ENCODE measurements at regions not wholly inside any gene's neighbourhood (a gene's known extent, or its start where the extent isn't known, plus 50 kb on each side); places are given as distances from the start of the nearest gene placed in this dataset.
"Not testable (repeated sequence)": the region's sequence is repeated elsewhere in the genome, so short reads cannot be mapped to it uniquely, and the experiment has no call there.

DNA sequence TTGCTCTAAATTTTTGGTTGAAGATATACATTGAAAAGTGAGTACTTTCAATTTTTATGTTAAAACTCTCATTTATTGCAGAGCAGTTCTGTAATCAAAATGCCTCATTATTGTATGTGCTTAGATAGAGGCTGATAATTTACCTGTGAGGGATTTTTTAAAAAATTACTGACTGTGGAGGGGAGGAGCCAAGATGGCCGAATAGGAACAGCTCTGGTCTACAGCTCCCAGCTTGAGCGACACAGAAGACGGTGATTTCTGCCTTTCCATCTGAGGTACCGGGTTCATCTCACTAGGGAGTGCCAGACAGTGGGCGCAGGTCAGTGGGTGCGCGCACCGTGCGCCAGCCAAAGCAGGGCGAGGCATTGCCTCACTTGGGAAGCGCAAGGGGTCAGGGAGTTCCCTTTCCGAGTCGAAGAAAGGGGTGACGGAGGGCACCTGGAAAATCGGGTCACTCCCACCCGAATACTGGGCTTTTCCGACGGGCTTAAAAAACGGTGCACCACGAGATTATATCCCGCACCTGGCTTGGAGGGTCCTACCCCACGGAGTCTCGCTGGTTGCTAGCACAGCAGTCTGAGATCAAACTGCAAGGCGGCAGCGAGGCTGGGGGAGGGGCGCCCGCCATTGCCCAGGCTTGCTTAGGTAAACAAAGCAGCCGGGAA, 89.4 kb downstream of the DDX11 start:
- H3K4me3 ChIP-seq (ENCODE audit: low read depth, low read length): peak overlapping the region; percentile 58
- H3K9me3 ChIP-seq (ENCODE audit: control insufficient read depth, insufficient read depth, low read depth, low read length): not testable (repeated sequence)

DNA sequence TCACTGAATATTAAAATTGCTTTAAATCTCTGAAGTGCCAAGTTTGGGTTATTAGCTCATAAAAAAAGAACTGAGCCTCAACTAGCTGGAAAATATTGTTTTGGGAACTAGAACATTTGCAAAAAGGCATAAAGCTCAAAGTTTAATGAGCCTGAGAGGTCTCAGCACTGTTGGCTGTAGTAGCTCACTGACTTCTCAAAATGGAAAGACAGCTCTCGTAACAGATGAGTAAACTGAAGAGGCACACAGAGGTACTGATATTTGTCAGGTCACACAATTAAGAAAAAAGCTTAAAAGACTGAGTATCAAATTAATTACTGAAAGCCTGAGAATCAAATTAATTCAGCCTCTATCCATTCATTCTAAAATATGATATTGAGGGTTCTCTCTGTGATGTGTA, 100.6 kb downstream of the DDX11 start:
- H3K9ac ChIP-seq (ENCODE audit: low read length); H3K27ac ChIP-seq (ENCODE audit: low read depth, low read length); H3K4me3 ChIP-seq (ENCODE audit: low read depth, low read length): not testable (repeated sequence)

More for the DNA sequence above, 89.4 kb downstream of the DDX11 start:
- H3K27me3 ChIP-seq (ENCODE audit: control insufficient read depth, insufficient read depth, low read length); H3K36me3 ChIP-seq (ENCODE audit: control insufficient read depth, insufficient read depth, low read length); H3K27ac ChIP-seq (ENCODE audit: low read depth, low read length); H3K4me1 ChIP-seq (ENCODE audit: control insufficient read depth, insufficient read depth, low read length): not testable (repeated sequence)
- peak overlapping the region; percentile 72 for H3K9ac ChIP-seq (ENCODE audit: low read length)

DNA sequence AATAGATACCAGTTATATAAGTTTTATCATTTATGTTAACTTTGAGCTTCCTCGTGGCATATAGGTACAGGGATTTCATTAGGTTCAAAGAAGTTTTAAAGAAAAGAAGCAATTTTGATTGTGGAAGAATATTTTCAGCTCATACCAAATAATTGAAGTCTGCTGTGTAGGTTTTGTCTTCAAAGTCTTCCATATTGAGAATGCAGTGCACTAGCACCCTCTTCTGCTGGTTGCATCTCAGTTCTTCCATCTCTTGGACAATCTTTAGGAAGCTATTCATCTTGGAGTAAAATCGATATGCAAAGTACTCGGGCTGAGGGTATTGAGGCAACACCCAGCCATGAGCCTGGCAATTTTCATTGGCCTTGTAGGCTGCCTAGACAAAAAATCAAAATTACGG, 103.9 kb downstream of the DDX11 start:
- H3K9ac ChIP-seq (ENCODE audit: low read length); H3K36me3 ChIP-seq (ENCODE audit: control insufficient read depth, insufficient read depth, low read length); H3K4me1 ChIP-seq (ENCODE audit: control insufficient read depth, insufficient read depth, low read length); H3K27me3 ChIP-seq (ENCODE audit: control insufficient read depth, insufficient read depth, low read length); H3K27ac ChIP-seq (ENCODE audit: low read depth, low read length); H3K9me3 ChIP-seq (ENCODE audit: control insufficient read depth, insufficient read depth, low read depth, low read length); H3K4me3 ChIP-seq (ENCODE audit: low read depth, low read length): not testable (repeated sequence)

More for the DNA sequence above, 100.6 kb downstream of the DDX11 start:
- not testable (repeated sequence) for H3K4me1 ChIP-seq (ENCODE audit: control insufficient read depth, insufficient read depth, low read length); H3K27me3 ChIP-seq (ENCODE audit: control insufficient read depth, insufficient read depth, low read length); H3K36me3 ChIP-seq (ENCODE audit: control insufficient read depth, insufficient read depth, low read length); H3K9me3 ChIP-seq (ENCODE audit: control insufficient read depth, insufficient read depth, low read depth, low read length)

DNA sequence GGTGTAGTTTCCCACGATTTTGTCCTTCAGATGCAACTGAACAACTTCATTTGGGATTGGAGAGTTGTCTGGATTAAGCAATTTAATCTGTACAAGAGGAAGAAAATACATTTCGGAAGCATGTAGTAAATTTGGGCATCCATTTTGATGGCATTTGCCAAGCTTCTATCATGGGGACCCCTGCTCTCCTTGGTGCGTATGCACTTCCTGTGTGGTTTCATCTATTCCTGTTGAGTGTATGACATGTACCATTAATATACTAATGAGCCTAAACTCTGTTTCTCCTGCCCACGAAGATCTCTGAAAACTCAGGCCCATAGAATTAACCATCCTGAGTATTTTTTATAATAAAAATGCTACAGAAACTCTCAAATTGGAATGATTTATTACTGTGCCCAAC, 105.2 kb downstream of the DDX11 start:
- not testable (repeated sequence) for H3K27ac ChIP-seq (ENCODE audit: low read depth, low read length); H3K27me3 ChIP-seq (ENCODE audit: control insufficient read depth, insufficient read depth, low read length); H3K9ac ChIP-seq (ENCODE audit: low read length); H3K4me1 ChIP-seq (ENCODE audit: control insufficient read depth, insufficient read depth, low read length); H3K9me3 ChIP-seq (ENCODE audit: control insufficient read depth, insufficient read depth, low read depth, low read length); H3K36me3 ChIP-seq (ENCODE audit: control insufficient read depth, insufficient read depth, low read length); H3K4me3 ChIP-seq (ENCODE audit: low read depth, low read length)

DNA sequence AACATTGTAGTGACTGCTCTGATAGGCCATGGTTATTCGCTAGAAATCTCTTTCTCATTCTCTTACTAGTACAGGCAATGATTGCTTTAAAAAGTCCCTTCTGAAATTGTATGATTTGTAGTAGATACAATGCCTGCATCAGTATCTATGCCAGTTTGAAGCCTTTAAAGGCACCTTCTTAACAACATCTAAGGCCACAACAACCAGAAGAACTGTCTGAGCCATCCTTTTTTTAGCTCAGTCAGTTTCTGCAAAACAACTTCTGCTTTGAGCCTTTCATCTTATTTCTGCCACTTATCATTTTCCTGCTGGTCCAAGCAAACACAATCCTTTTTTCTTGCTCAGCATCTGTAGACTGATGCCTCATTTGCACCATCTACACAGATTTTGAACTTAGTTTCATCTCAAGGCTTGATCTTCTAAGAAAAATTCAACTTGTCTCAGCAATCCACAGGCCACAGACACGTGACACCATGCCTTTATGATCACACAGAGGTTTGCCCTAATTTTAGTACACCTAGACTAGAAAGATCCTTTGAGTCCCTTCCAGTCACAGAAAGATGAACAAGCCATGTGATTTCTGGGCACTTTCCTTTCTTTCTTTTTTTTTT, 106.1 kb downstream of the DDX11 start:
- not testable (repeated sequence) for H3K4me1 ChIP-seq (ENCODE audit: control insufficient read depth, insufficient read depth, low read length); H3K9me3 ChIP-seq (ENCODE audit: control insufficient read depth, insufficient read depth, low read depth, low read length); H3K9ac ChIP-seq (ENCODE audit: low read length); H3K36me3 ChIP-seq (ENCODE audit: control insufficient read depth, insufficient read depth, low read length); H3K4me3 ChIP-seq (ENCODE audit: low read depth, low read length); H3K27ac ChIP-seq (ENCODE audit: low read depth, low read length); H3K27me3 ChIP-seq (ENCODE audit: control insufficient read depth, insufficient read depth, low read length)

DNA sequence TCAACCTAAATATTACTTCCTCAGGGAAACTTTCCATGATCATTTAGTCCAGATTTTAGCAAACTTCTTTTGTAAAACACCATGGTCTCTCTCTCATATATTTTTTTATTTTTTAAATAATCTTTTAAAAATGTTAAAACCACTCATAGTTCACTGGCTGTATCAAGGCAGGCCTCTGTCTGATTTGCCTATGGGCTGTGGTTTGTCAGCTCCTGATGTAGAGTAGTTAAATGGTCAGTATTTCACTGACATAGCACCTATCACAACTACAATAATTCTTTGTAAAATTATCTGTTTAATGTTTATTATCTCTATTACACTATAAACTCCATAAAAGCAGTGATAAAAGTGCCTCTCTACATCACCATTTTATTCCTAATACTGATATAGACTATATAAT, 108.9 kb downstream of the DDX11 start:
- not testable (repeated sequence) for H3K9ac ChIP-seq (ENCODE audit: low read length); H3K27ac ChIP-seq (ENCODE audit: low read depth, low read length); H3K27me3 ChIP-seq (ENCODE audit: control insufficient read depth, insufficient read depth, low read length); H3K9me3 ChIP-seq (ENCODE audit: control insufficient read depth, insufficient read depth, low read depth, low read length); H3K36me3 ChIP-seq (ENCODE audit: control insufficient read depth, insufficient read depth, low read length); H3K4me3 ChIP-seq (ENCODE audit: low read depth, low read length); H3K4me1 ChIP-seq (ENCODE audit: control insufficient read depth, insufficient read depth, low read length)

DNA sequence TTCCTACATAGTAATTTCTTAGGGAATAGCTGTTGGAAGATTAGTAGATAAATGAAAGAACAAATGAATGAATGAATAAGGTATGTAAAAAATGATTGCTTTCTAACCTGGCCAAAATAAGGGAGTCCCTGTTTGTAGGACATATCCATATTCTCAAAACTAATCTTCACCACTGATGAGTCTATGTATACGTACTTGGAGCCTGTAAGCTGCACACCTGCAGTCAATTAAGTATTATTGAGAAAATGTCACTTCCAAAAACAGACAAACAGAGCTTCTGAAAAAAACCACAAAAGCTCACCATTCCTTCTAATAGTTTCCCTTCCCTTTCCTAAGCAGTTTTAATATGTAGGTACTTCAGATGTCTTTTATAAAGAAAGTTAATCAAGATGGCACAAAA, 109.4 kb downstream of the DDX11 start:
- H3K9me3 ChIP-seq (ENCODE audit: control insufficient read depth, insufficient read depth, low read depth, low read length); H3K9ac ChIP-seq (ENCODE audit: low read length); H3K4me1 ChIP-seq (ENCODE audit: control insufficient read depth, insufficient read depth, low read length); H3K36me3 ChIP-seq (ENCODE audit: control insufficient read depth, insufficient read depth, low read length); H3K4me3 ChIP-seq (ENCODE audit: low read depth, low read length); H3K27me3 ChIP-seq (ENCODE audit: control insufficient read depth, insufficient read depth, low read length); H3K27ac ChIP-seq (ENCODE audit: low read depth, low read length): not testable (repeated sequence)

DNA sequence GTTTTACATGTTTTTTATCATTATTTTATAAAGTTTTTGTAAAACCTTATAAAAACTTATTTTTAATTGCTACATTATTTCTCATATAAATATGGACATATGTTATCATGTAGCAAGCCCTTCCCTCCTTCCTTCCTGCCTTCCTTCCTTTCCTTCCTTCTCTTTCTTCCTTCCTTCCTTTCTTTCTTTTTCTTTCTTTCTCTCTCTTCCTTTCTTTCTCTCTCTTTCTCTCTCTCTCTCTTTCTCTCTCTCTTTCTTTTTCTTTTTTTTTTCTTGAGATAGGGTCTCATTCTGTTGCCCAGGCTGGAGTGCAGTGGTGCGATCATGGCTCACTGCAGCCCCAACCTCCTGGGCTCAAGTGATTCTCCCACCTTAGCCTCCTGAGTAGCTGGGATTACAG, 110.2 kb downstream of the DDX11 start:
- not testable (repeated sequence) for H3K9me3 ChIP-seq (ENCODE audit: control insufficient read depth, insufficient read depth, low read depth, low read length)

DNA sequence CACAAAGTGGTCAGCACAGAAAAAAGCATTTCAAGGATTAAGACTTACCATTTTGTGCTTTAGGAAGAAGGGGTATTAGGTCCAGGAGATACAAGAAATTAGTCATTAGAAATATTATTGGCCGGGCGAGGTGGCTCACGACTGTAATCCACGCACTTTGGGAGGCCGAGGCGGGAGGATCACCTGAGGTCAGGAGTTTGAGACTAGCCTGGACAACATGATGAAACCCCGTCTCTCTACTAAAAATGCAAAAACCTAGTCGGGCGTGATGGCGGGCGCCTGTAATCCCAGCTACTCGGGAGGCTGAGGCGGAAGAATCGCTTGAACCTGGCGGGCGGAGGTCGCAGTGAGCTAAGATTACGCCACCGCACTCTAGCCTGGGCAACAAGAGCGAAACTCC, 111.0 kb downstream of the DDX11 start:
- H3K36me3 ChIP-seq (ENCODE audit: control insufficient read depth, insufficient read depth, low read length); H3K27ac ChIP-seq (ENCODE audit: low read depth, low read length); H3K9ac ChIP-seq (ENCODE audit: low read length); H3K4me1 ChIP-seq (ENCODE audit: control insufficient read depth, insufficient read depth, low read length); H3K9me3 ChIP-seq (ENCODE audit: control insufficient read depth, insufficient read depth, low read depth, low read length); H3K4me3 ChIP-seq (ENCODE audit: low read depth, low read length); H3K27me3 ChIP-seq (ENCODE audit: control insufficient read depth, insufficient read depth, low read length): not testable (repeated sequence)

More for the DNA sequence above, 110.2 kb downstream of the DDX11 start:
- H3K27ac ChIP-seq (ENCODE audit: low read depth, low read length); H3K27me3 ChIP-seq (ENCODE audit: control insufficient read depth, insufficient read depth, low read length); H3K9ac ChIP-seq (ENCODE audit: low read length); H3K4me3 ChIP-seq (ENCODE audit: low read depth, low read length); H3K36me3 ChIP-seq (ENCODE audit: control insufficient read depth, insufficient read depth, low read length); H3K4me1 ChIP-seq (ENCODE audit: control insufficient read depth, insufficient read depth, low read length): not testable (repeated sequence)

DNA sequence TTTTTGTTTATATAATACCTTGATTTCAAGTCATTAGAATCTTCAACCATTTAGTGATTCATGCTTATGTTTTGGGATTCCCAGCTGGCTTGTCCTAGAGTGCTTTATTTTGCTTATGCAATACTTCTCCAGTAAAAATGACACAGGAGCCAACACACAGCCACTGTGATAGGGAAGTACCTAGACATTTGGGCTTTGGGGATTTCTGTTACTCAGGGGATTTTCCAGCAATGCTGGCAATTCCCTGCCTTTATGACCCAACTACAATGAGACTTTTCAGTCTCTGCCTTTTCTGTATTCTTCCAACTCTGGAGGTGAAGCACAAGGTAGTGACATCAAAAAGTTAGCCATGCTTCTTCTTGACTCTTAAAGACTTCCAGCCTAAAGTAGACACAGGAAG, 119.0 kb downstream of the DDX11 start:
- H3K9ac ChIP-seq (ENCODE audit: low read length); H3K36me3 ChIP-seq (ENCODE audit: control insufficient read depth, insufficient read depth, low read length); H3K4me1 ChIP-seq (ENCODE audit: control insufficient read depth, insufficient read depth, low read length); H3K4me3 ChIP-seq (ENCODE audit: low read depth, low read length); H3K9me3 ChIP-seq (ENCODE audit: control insufficient read depth, insufficient read depth, low read depth, low read length); H3K27me3 ChIP-seq (ENCODE audit: control insufficient read depth, insufficient read depth, low read length); H3K27ac ChIP-seq (ENCODE audit: low read depth, low read length): not testable (repeated sequence)

DNA sequence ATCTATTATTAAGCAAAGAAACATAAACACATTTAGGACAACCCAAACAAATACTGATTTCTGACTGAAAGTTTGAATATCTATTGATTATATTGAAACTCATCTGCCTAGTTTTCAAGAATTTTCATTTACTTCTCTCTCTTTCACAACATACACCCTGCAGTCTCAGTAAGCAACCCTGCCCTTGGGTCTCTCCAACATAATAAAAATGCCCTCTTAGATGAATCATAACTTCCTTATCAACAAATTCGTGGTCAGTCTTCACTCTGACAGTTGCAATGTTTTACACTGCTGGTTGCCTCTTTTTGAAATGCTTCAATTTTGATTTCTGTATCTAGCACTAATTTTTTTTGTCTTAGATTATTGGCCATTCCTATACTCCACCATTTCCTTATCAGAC, 122.0 kb downstream of the DDX11 start:
- not testable (repeated sequence) for H3K9ac ChIP-seq (ENCODE audit: low read length); H3K36me3 ChIP-seq (ENCODE audit: control insufficient read depth, insufficient read depth, low read length); H3K4me1 ChIP-seq (ENCODE audit: control insufficient read depth, insufficient read depth, low read length); H3K27ac ChIP-seq (ENCODE audit: low read depth, low read length); H3K4me3 ChIP-seq (ENCODE audit: low read depth, low read length); H3K27me3 ChIP-seq (ENCODE audit: control insufficient read depth, insufficient read depth, low read length); H3K9me3 ChIP-seq (ENCODE audit: control insufficient read depth, insufficient read depth, low read depth, low read length)

DNA sequence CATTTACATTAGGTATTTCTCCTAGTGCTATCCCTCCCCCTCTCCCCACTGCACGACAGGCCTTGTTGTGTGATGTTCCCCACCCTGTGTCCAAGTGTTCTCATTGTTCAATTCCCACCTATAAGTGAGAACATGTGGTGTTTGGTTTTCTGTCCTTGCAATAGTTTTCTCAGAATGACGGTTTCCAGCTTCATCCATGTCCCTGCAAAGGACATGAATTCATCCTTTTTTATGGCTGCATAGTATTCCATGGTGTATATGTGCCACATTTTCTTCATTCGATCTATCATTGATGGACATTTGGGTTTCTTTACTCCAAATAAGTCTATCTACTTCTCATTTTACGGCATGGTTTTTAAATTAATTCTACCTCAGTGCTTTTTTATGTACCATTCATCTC, 125.8 kb downstream of the DDX11 start:
- not testable (repeated sequence) for H3K27ac ChIP-seq (ENCODE audit: low read depth, low read length); H3K4me1 ChIP-seq (ENCODE audit: control insufficient read depth, insufficient read depth, low read length); H3K4me3 ChIP-seq (ENCODE audit: low read depth, low read length); H3K36me3 ChIP-seq (ENCODE audit: control insufficient read depth, insufficient read depth, low read length); H3K27me3 ChIP-seq (ENCODE audit: control insufficient read depth, insufficient read depth, low read length); H3K9me3 ChIP-seq (ENCODE audit: control insufficient read depth, insufficient read depth, low read depth, low read length); H3K9ac ChIP-seq (ENCODE audit: low read length)
